SK-N-SH (cell line): ENCODE measurements at regions not wholly inside any gene's neighbourhood (a gene's known extent, or its start where the extent isn't known, plus 50 kb on each side); places are given as distances from the start of the nearest gene placed in this dataset.

Experiments
- CTCF ChIA-PET: fragments of 300-600, 350-600 bp; formaldehyde crosslinking; extraction: SDS; loops from one replicate; lab custom pipeline; 2021; lab: Yijun Ruan, JAX
- POLR2A ChIA-PET: fragments of 350-600 bp; sonication (Branson Sonifier 250); formaldehyde crosslinking; extraction: SDS; loops from one replicate; lab custom pipeline; 2020; ENCODE audit warnings: antibody characterized with exemption, inconsistent platforms; lab: Yijun Ruan, JAX
- DNase-seq: peaks from one replicate; pipeline ENCODE4 v3.0.0; 2012
- H2AFZ ChIP-seq: fragments of 200-600 bp; sonication (generic); 2 replicates; pipeline ENCODE4 v1.8.1; 2016; ENCODE audit warnings: antibody characterized with exemption, mild to moderate bottlenecking, low read depth
- H3F3A ChIP-seq: fragments of 200-600 bp; sonication (generic); replicated peaks from 2 replicates; pipeline ENCODE3; 2016; ENCODE audit warnings: antibody characterized with exemption, mild to moderate bottlenecking; ENCODE audit not compliant: insufficient read depth
- H3K27ac ChIP-seq, 2 experiments: fragments of 200-500 bp in 1 of 2; fragments of 200-600 bp in 1 of 2; sonication (Bioruptor generic) in 1 of 2; sonication (generic), shearing (Covaris generic) in 1 of 2; 2 replicates each; pipeline versions ENCODE4 v1.5.1 to v1.6.1; 2014 to 2016; ENCODE audit warnings: low read depth in 2 of 2, inconsistent platforms in 1 of 2, low read length in 1 of 2, mild to moderate bottlenecking in 1 of 2, mixed read lengths in 1 of 2
- H3K27me3 ChIP-seq: fragments of 200-600 bp; sonication (generic), shearing (Covaris generic); 2 replicates; pipeline ENCODE4 v1.6.1; 2016; ENCODE audit warnings: mixed run types; ENCODE audit not compliant: insufficient read depth
- H3K36me3 ChIP-seq, 2 experiments: fragments of 200-500 bp in 1 of 2; fragments of 200-600 bp in 1 of 2; sonication (Bioruptor generic) in 1 of 2; sonication (generic) in 1 of 2; replicated peaks in 1 of 2; 2 replicates each; pipeline versions ENCODE3 to v1.5.1; 2014 to 2016; ENCODE audit warnings: low read length in 1 of 2, mild to moderate bottlenecking in 1 of 2; ENCODE audit not compliant: insufficient read depth in 2 of 2, control insufficient read depth in 1 of 2
- H3K4me1 ChIP-seq, 2 experiments: fragments of 200-500 bp in 1 of 2; fragments of 200-600 bp in 1 of 2; sonication (Bioruptor generic) in 1 of 2; sonication (generic), shearing (Covaris generic) in 1 of 2; 2 replicates each; pipeline versions ENCODE4 v1.5.1 to v1.6.1; 2014 to 2016; ENCODE audit warnings: low read depth in 1 of 2, low read length in 1 of 2, mixed run types in 1 of 2; ENCODE audit not compliant: insufficient read depth in 2 of 2, control insufficient read depth in 1 of 2
- H3K4me2 ChIP-seq: fragments of 200-600 bp; sonication (generic), shearing (Covaris generic); 2 replicates; pipeline ENCODE4 v1.6.1; 2017; ENCODE audit warnings: mixed run types
- H3K4me3 ChIP-seq, 2 experiments: fragments of 200-500 bp in 1 of 2; fragments of 200-600 bp in 1 of 2; sonication (Bioruptor generic) in 1 of 2; sonication (generic), shearing (Covaris generic) in 1 of 2; 2 replicates each; pipeline versions ENCODE4 v1.5.1 to v1.8.1; 2014 to 2016; ENCODE audit warnings: low read depth in 2 of 2, inconsistent platforms in 1 of 2, low read length in 1 of 2, mild to moderate bottlenecking in 1 of 2, mixed read lengths in 1 of 2, moderate library complexity in 1 of 2
- H3K79me2 ChIP-seq: fragments of 200-600 bp; sonication (generic); 2 replicates; pipeline ENCODE4 v1.8.1; 2017; ENCODE audit warnings: mild to moderate bottlenecking; ENCODE audit not compliant: insufficient read depth
- H3K9ac ChIP-seq: fragments of 200-600 bp; sonication (generic); 2 replicates; pipeline ENCODE4 v1.6.1; 2017; ENCODE audit warnings: mixed run types
- H3K9me2 ChIP-seq: fragments of 200-600 bp; sonication (generic); 2 replicates; pipeline ENCODE4 v1.6.1; 2017; ENCODE audit warnings: mixed run types
- H3K9me3 ChIP-seq: fragments of 200-600 bp; sonication (generic); 2 replicates; pipeline ENCODE4 v1.6.1; 2017; ENCODE audit warnings: mixed run types, mild to moderate bottlenecking, moderate library complexity
- H4K20me1 ChIP-seq: fragments of 200-600 bp; sonication (generic); 2 replicates; pipeline ENCODE4 v1.6.1; 2017; ENCODE audit warnings: mild to moderate bottlenecking, mixed run types; ENCODE audit not compliant: insufficient read depth
- ELF1 ChIP-seq: IDR thresholded peaks from 2 replicates; pipeline ENCODE4 v1.4.0; 2012
- FOXM1 ChIP-seq: IDR thresholded peaks from 2 replicates; pipeline ENCODE4 v1.4.0; 2012; ENCODE audit warnings: low read depth, mild to moderate bottlenecking
- GABPA ChIP-seq: IDR thresholded peaks from 2 replicates; pipeline ENCODE4 v1.4.0; 2012; ENCODE audit warnings: low read depth, mild to moderate bottlenecking
- GATA2 ChIP-seq: sonication (generic); formaldehyde crosslinking; IDR thresholded peaks from 2 replicates; pipeline ENCODE4 v1.5.0; 2020; ENCODE audit warnings: mild to moderate bottlenecking, missing genetic modification reagents
- JUND ChIP-seq: IDR thresholded peaks from 2 replicates; pipeline ENCODE4 v1.4.0; 2012
- MAX ChIP-seq: IDR thresholded peaks from 2 replicates; pipeline ENCODE4 v1.4.0; 2012; ENCODE audit warnings: low read depth
- MXI1 ChIP-seq: IDR thresholded peaks from 2 replicates; pipeline ENCODE4 v1.6.1; 2012; ENCODE audit warnings: mild to moderate bottlenecking, low read depth, low read length, improper control_type of control experiment
- NRF1 ChIP-seq: IDR thresholded peaks from 2 replicates; pipeline ENCODE4 v1.6.1; 2012; ENCODE audit warnings: low read depth, mild to moderate bottlenecking, low read length
- PBX3 ChIP-seq: IDR thresholded peaks from 2 replicates; pipeline ENCODE4; 2012
- RAD21 ChIP-seq: IDR thresholded peaks from 2 replicates; pipeline ENCODE4 v1.6.1; 2012; ENCODE audit warnings: mild to moderate bottlenecking, low read length
- RCOR1 ChIP-seq: fragments of 150-350 bp; IDR thresholded peaks from 2 replicates; pipeline ENCODE4 v1.6.1; 2017; ENCODE audit warnings: antibody characterized with exemption, low read length
- RXRA ChIP-seq: IDR thresholded peaks from 2 replicates; pipeline ENCODE4 v1.4.0; 2012; ENCODE audit warnings: low read depth, mild to moderate bottlenecking, borderline replicate concordance
- SIN3A ChIP-seq: IDR thresholded peaks from 2 replicates; pipeline ENCODE4 v1.6.1; 2012; ENCODE audit warnings: low read depth, mild to moderate bottlenecking, low read length, moderate library complexity, borderline replicate concordance
- SMC3 ChIP-seq: IDR thresholded peaks from 2 replicates; pipeline ENCODE4 v1.6.1; 2012; ENCODE audit warnings: low read depth, low read length, improper control_type of control experiment
- TCF12 ChIP-seq: IDR thresholded peaks from 2 replicates; pipeline ENCODE4 v1.4.0; 2012
- WGBS: methylation state at CpG from one replicate; pipeline ENCODE4 v1.1.6; 2017; ENCODE audit warnings: low lambda C conversion rate; 5-methylcytosine and 5-hydroxymethylcytosine counted together
- TF ChIP-seq, protein P1 (sequence below): fragments of 150-350 bp; IDR thresholded peaks from 2 replicates; pipeline ENCODE4 v1.6.1; 2016; ENCODE audit warnings: mild to moderate bottlenecking, low read depth, low read length
- TF ChIP-seq, protein P2 (sequence below): IDR thresholded peaks from 2 replicates; pipeline ENCODE4 v1.4.0; 2012; ENCODE audit warnings: low read depth, borderline replicate concordance

DNA sequence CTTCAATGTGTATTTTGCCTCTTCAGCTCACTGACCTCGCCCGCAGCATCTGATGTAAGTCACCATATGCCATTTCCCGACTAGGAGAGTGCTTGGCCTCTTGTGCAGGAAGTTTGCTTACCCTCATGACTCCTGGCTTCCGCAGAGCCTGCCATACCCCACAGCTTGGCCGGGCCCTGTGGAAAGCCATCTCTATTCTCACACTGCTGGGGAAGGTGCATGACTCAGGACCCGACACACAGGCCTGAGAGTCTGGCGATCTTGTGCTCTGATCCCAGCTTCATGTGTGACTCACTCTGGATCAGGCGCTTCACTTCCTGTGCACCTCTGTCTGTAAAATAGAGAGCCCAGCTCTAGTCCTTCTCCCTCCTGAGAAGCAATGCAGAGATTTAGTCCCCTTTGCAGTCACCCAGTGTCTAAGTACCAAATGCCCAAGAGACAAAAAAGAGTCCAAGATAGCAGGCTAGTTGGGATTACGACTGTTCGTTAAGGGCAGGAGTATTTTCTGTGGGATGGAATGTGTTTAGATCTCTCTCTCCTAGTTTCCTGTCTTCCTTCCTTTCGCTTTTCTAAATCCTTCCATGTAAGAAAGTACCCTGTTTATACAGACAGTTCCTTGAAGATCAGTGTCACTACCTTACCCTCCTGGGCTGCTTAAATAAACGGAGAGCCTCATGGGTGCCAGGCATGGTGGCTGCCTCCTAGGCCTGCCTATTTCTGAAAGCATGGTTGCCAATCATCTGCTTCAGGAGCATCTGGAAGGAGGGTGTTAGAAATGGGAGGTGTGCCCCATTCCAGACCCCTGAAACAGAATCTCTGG lies 62.8 kb upstream of the KIF26B start (continued):
- TF ChIP-seq RAD21: no peak
- no peak for TF ChIP-seq GATA2 (CRISPR knock-in tag)
- peak; percentile 44; the same call in 1 of the 2 replicates for TF ChIP-seq ELF1
- peak; percentile 85 for TF ChIP-seq JUND

GRCh38 chr1:245091171-245091621 lies 63.6 kb upstream of the KIF26B start:
- H3K27me3 ChIP-seq: no peaks in the 10 kb centered on the region
- peak overlapping the region; percentile 77 for H2AFZ ChIP-seq
- TF ChIP-seq, protein P1, sequence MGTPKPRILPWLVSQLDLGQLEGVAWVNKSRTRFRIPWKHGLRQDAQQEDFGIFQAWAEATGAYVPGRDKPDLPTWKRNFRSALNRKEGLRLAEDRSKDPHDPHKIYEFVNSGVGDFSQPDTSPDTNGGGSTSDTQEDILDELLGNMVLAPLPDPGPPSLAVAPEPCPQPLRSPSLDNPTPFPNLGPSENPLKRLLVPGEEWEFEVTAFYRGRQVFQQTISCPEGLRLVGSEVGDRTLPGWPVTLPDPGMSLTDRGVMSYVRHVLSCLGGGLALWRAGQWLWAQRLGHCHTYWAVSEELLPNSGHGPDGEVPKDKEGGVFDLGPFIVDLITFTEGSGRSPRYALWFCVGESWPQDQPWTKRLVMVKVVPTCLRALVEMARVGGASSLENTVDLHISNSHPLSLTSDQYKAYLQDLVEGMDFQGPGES: no peak
- TF ChIP-seq RCOR1: no peak
- no peak for TF ChIP-seq GABPA
- TF ChIP-seq RAD21: no peak
- no peak for TF ChIP-seq RXRA
- TF ChIP-seq NRF1: no peak
- no peak for TF ChIP-seq FOXM1
- TF ChIP-seq ELF1: no peak
- TF ChIP-seq TCF12: no peak
- no peak for TF ChIP-seq MAX
- TF ChIP-seq SIN3A: no peak
- TF ChIP-seq MXI1: no peak
- TF ChIP-seq PBX3: no peak
- TF ChIP-seq SMC3: no peak
- TF ChIP-seq, protein P2, sequence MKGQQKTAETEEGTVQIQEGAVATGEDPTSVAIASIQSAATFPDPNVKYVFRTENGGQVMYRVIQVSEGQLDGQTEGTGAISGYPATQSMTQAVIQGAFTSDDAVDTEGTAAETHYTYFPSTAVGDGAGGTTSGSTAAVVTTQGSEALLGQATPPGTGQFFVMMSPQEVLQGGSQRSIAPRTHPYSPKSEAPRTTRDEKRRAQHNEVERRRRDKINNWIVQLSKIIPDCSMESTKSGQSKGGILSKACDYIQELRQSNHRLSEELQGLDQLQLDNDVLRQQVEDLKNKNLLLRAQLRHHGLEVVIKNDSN: no peak
- no peak for DNase-seq
- peak overlapping the region; percentile 77 to 98; a peak in 3 of 4 replicates for H3K27ac ChIP-seq
- no peak overlapping the region for H3K4me3 ChIP-seq
- no peaks in the 10 kb centered on the region for H3K79me2 ChIP-seq
- peak overlapping the region; percentile 29 for H3K4me2 ChIP-seq
- POLR2A ChIA-PET: no interaction called here
- peaks cover 18 to 22% of the 10 kb centered on the region in 2 experiments for H3K4me1 ChIP-seq
- no peaks in the 10 kb centered on the region for H3K36me3 ChIP-seq
- WGBS: 94% methylated on average over 15 of the region's 16 CpGs
- H3K9ac ChIP-seq: peak overlapping the region; percentile 61; the same call in 1 of the 2 replicates
- H3K9me2 ChIP-seq: no peaks in the 10 kb centered on the region
- no peaks in the 10 kb centered on the region for H3K9me3 ChIP-seq
- H4K20me1 ChIP-seq: no peaks in the 10 kb centered on the region
- H3F3A ChIP-seq: peaks cover 22% of the 10 kb centered on the region
- CTCF ChIA-PET: no interaction called here
